H9 (cell line): ENCODE measurements at regions not wholly inside any gene's neighbourhood (a gene's known extent, or its start where the extent isn't known, plus 50 kb on each side); places are given as distances from the start of the nearest gene placed in this dataset.

Source experiments
- DNase-seq: peaks from one replicate; pipeline ENCODE4 v3.0.0-alpha.2; 2017
- H2AFZ ChIP-seq: one replicate; pipeline ENCODE4 v1.6.1; 2013; ENCODE audit warnings: mild to moderate bottlenecking, low read length, control low read depth, moderate library complexity
- H2AK5ac ChIP-seq: 2 replicates; pipeline ENCODE4 v1.6.1; 2013; ENCODE audit warnings: low read length, control low read depth, mixed read lengths; ENCODE audit not compliant: insufficient read length
- H2BK120ac ChIP-seq: one replicate; pipeline ENCODE4 v1.6.1; 2013; ENCODE audit warnings: low read depth, mild to moderate bottlenecking, low read length, control low read depth, inconsistent platforms; ENCODE audit not compliant: poor library complexity, severe bottlenecking
- H2BK12ac ChIP-seq: 2 replicates; pipeline ENCODE4 v1.6.1; 2013; ENCODE audit warnings: low read length, control low read depth, mixed read lengths, low read depth; ENCODE audit not compliant: insufficient read length
- H2BK15ac ChIP-seq: 2 replicates; pipeline ENCODE4 v1.6.1; 2013; ENCODE audit warnings: low read depth, low read length, control low read depth
- H2BK20ac ChIP-seq: one replicate; pipeline ENCODE4 v1.6.1; 2013; ENCODE audit warnings: low read depth, mild to moderate bottlenecking, low read length, control low read depth, inconsistent platforms; ENCODE audit not compliant: poor library complexity, severe bottlenecking
- H2BK5ac ChIP-seq: 2 replicates; pipeline ENCODE4 v1.6.1; 2013; ENCODE audit warnings: low read length, control low read depth, mixed read lengths; ENCODE audit not compliant: insufficient read length
- H3K14ac ChIP-seq: 2 replicates; pipeline ENCODE4 v1.6.1; 2013; ENCODE audit warnings: low read length, control low read depth; ENCODE audit not compliant: insufficient read depth
- H3K18ac ChIP-seq: 2 replicates; pipeline ENCODE4 v1.6.1; 2013; ENCODE audit warnings: low read depth, mild to moderate bottlenecking, mixed read lengths, low read length, control low read depth; ENCODE audit not compliant: insufficient read length
- H3K23ac ChIP-seq: 2 replicates; pipeline ENCODE4 v1.6.1; 2013; ENCODE audit warnings: low read length, control low read depth, mixed read lengths, low read depth; ENCODE audit not compliant: insufficient read length
- H3K23me2 ChIP-seq: 2 replicates; pipeline ENCODE4 v1.6.1; 2013; ENCODE audit warnings: low read depth, mild to moderate bottlenecking, mixed read lengths, low read length, control low read depth; ENCODE audit not compliant: insufficient read length, poor library complexity, severe bottlenecking
- H3K27ac ChIP-seq: 2 replicates; pipeline ENCODE4 v1.5.1; 2013; ENCODE audit warnings: low read length, control low read depth, mixed read lengths, low read depth; ENCODE audit not compliant: insufficient read length
- H3K27me3 ChIP-seq: 2 replicates; pipeline ENCODE4 v1.6.1; 2013; ENCODE audit warnings: low read length, control low read depth, inconsistent platforms; ENCODE audit not compliant: insufficient read depth
- H3K4ac ChIP-seq: 2 replicates; pipeline ENCODE4 v1.6.1; 2013; ENCODE audit warnings: low read depth, mild to moderate bottlenecking, control low read depth, inconsistent platforms, low read length, moderate library complexity
- H3K4me1 ChIP-seq: 2 replicates; pipeline ENCODE4 v1.6.1; 2013; ENCODE audit warnings: low read length, control low read depth, inconsistent platforms; ENCODE audit not compliant: insufficient read depth
- H3K4me2 ChIP-seq: 2 replicates; pipeline ENCODE4 v1.6.1; 2013; ENCODE audit warnings: low read length, control low read depth, mixed read lengths; ENCODE audit not compliant: insufficient read length, insufficient read depth
- H3K56ac ChIP-seq: 2 replicates; pipeline ENCODE4 v1.6.1; 2013; ENCODE audit warnings: low read depth, mild to moderate bottlenecking, mixed read lengths, low read length, control low read depth; ENCODE audit not compliant: insufficient read length
- H3K79me1 ChIP-seq: 2 replicates; pipeline ENCODE4 v1.6.1; 2013; ENCODE audit warnings: low read depth, mild to moderate bottlenecking, moderate library complexity, low read length, control low read depth, inconsistent platforms; ENCODE audit not compliant: insufficient read depth, poor library complexity, severe bottlenecking
- H3K79me2 ChIP-seq: 2 replicates; pipeline ENCODE4 v1.6.1; 2013; ENCODE audit warnings: low read length, control low read depth, inconsistent platforms; ENCODE audit not compliant: insufficient read depth
- H3K9ac ChIP-seq: 2 replicates; pipeline ENCODE4 v1.6.1; 2013; ENCODE audit warnings: low read length, control low read depth, mixed read lengths; ENCODE audit not compliant: insufficient read length; ENCODE audit errors: extremely low read depth
- H3K9me3 ChIP-seq: one replicate; pipeline ENCODE4 v1.6.1; 2013; ENCODE audit warnings: low read depth, low read length, inconsistent platforms; ENCODE audit not compliant: control insufficient read depth
- H3T11ph ChIP-seq: one replicate; pipeline ENCODE4 v1.6.1; 2013; ENCODE audit warnings: mild to moderate bottlenecking, low read length, control low read depth, inconsistent platforms
- H4K20me1 ChIP-seq: one replicate; pipeline ENCODE4 v1.6.1; 2013; ENCODE audit not compliant: control insufficient read depth, insufficient read length, insufficient read depth
- H4K5ac ChIP-seq: 2 replicates; pipeline ENCODE4 v1.6.1; 2013; ENCODE audit warnings: low read depth, mild to moderate bottlenecking, mixed read lengths, low read length, control low read depth; ENCODE audit not compliant: insufficient read length
- H4K8ac ChIP-seq: replicated peaks from 2 replicates; pipeline ENCODE4 v1.6.1; 2013; ENCODE audit warnings: low read length, control low read depth, mixed read lengths, low read depth; ENCODE audit not compliant: insufficient read length
- H4K91ac ChIP-seq: 2 replicates; pipeline ENCODE4 v1.6.1; 2013; ENCODE audit warnings: low read depth, mild to moderate bottlenecking, moderate library complexity, mixed read lengths, low read length, control low read depth; ENCODE audit not compliant: insufficient read length
- H3K27ac Mint-ChIP-seq, 3 experiments: 2 replicates in 2 of 3; 3 replicates in 1 of 3; pipeline ENCODE4 v1.8.0; 2020 to 2021; ENCODE audit warnings: mixed read lengths in 3 of 3, mild to moderate bottlenecking in 1 of 3, moderate library complexity in 1 of 3
- H3K27me3 Mint-ChIP-seq: 2 replicates; pipeline ENCODE4 v1.8.0; 2021; ENCODE audit warnings: low read depth, mild to moderate bottlenecking, moderate library complexity, mixed read lengths
- H3K36me3 Mint-ChIP-seq, 3 experiments: 2 replicates in 2 of 3; 3 replicates in 1 of 3; pipeline ENCODE4 v1.8.0; 2020 to 2021; ENCODE audit warnings: low read depth in 3 of 3, mixed read lengths in 3 of 3; ENCODE audit not compliant: insufficient read depth in 1 of 3
- H3K4me1 Mint-ChIP-seq, 2 experiments: 2 replicates each; pipeline ENCODE4 v1.8.0; 2020; ENCODE audit warnings: mixed read lengths in 2 of 2
- H3K4me3 Mint-ChIP-seq, 2 experiments: 2 replicates in 1 of 2; 3 replicates in 1 of 2; pipeline ENCODE4 v1.8.0; 2020 to 2021; ENCODE audit warnings: mild to moderate bottlenecking in 2 of 2, mixed read lengths in 2 of 2, moderate library complexity in 1 of 2
- H3K9me3 Mint-ChIP-seq, 2 experiments: 2 replicates in 1 of 2; 3 replicates in 1 of 2; pipeline ENCODE4 v1.8.0; 2020; ENCODE audit warnings: mild to moderate bottlenecking in 2 of 2, mixed read lengths in 2 of 2, moderate library complexity in 1 of 2
- CTCF ChIP-seq: fragments of 200-600 bp; sonication (generic); conservative IDR thresholded peaks from 3 replicates; pipeline ENCODE4 v1.8.0; 2021; ENCODE audit warnings: antibody characterized with exemption, mild to moderate bottlenecking
- WGBS: extraction: QIAGEN DNeasy Blood & Tissue Kit; methylation state at CpG from one replicate; pipeline ENCODE4 v1.1.7; 2013; ENCODE audit warnings: missing lambda C conversion rate, low lambda C conversion rate, mixed read lengths; ENCODE audit not compliant: insufficient read length; ENCODE audit errors: extremely low coverage; 5-methylcytosine and 5-hydroxymethylcytosine counted together

GRCh38 chr22:48600171-48600570 lies 1227.5 kb downstream of the BRD1 start:
- Histone ChIP-seq H2BK12ac (no peak overlapping the region), H3K18ac (no peak overlapping the region), H4K20me1 (no peaks in the 10 kb centered on the region), H3K27me3 (no peaks in the 10 kb centered on the region), H3T11ph (no peak overlapping the region), H3K4ac (no peak overlapping the region), H4K8ac (no peak overlapping the region), H3K27ac (no peak overlapping the region), H4K91ac (no peak overlapping the region), H3K23me2 (no peaks in the 10 kb centered on the region), H3K56ac (no peak overlapping the region), H3K4me1 (no peaks in the 10 kb centered on the region), H2BK20ac (no peak overlapping the region), H3K79me1 (no peaks in the 10 kb centered on the region), H2BK120ac (no peak overlapping the region), H3K23ac (no peak overlapping the region), H2BK15ac (no peak overlapping the region), H2AFZ (no peak overlapping the region), H3K14ac (no peak overlapping the region), H3K79me2 (peaks cover 2% of the 10 kb centered on the region; the same call in 1 of the 2 replicates), H4K5ac (no peak overlapping the region), H2AK5ac (no peak overlapping the region), H3K4me2 (no peak overlapping the region), H3K9me3 (no peaks in the 10 kb centered on the region), H2BK5ac (no peak overlapping the region), H3K9ac (no peak overlapping the region)
- no CpG with 5 or more reads among the region's 17 CpGs for WGBS
- no peaks in the 10 kb centered on the region for H3K4me1 Mint-ChIP-seq
- peaks cover 15 to 28% (median 22%) of the 10 kb centered on the region in 3 experiments for H3K36me3 Mint-ChIP-seq
- H3K9me3 Mint-ChIP-seq = peaks cover 5 to 11% of the 10 kb centered on the region in 2 experiments; a peak in 4 of 5 replicates
- DNase-seq = no peak
- H3K4me3 Mint-ChIP-seq = no peak overlapping the region
- no peak overlapping the region for H3K27ac Mint-ChIP-seq
- no peak for TF ChIP-seq CTCF
- H3K27me3 Mint-ChIP-seq = peaks cover 1% of the 10 kb centered on the region; the same call in 1 of the 2 replicates
